Ovary (tissue), 7 donors: ENCODE measurements at regions not wholly inside any gene's neighbourhood (a gene's known extent, or its start where the extent isn't known, plus 50 kb on each side); places are given as distances from the start of the nearest gene placed in this dataset. TPM values are rescaled to one million over a fixed set of nuclear protein-coding genes. Genes with fewer than 3 reads are reported as not detected.

ENCODE experiments used
- DNase-seq, 5 donors: peaks; one replicate each; pipeline ENCODE4 v3.0.0-alpha.2; 2019 to 2020
- H3K27ac ChIP-seq, 2 donors: fragments of 200-600 bp; one replicate each; pipeline versions ENCODE4 v1.5.1 to v1.8.0; 2019 to 2022
- H3K27me3 ChIP-seq: fragments of 200-600 bp; one replicate; pipeline ENCODE4 v1.8.0; 2022
- H3K36me3 ChIP-seq: fragments of 200-600 bp; sonication (generic); one replicate; pipeline ENCODE4 v1.5.1; 2019
- H3K4me1 ChIP-seq: one replicate; pipeline ENCODE4 v1.8.1; 2013; ENCODE audit warnings: mild to moderate bottlenecking, moderate library complexity; ENCODE audit not compliant: insufficient read depth
- H3K4me3 ChIP-seq: fragments of 200-600 bp; sonication (generic); one replicate; pipeline ENCODE4 v1.5.1; 2017
- H3K9me3 ChIP-seq, 2 donors: fragments of 200-600 bp in 1 of 2; sonication (generic) in 1 of 2; one replicate each; pipeline versions ENCODE4 v1.5.1 to v1.8.1; 2013 to 2019; ENCODE audit warnings: mild to moderate bottlenecking in 1 of 2, moderate library complexity in 1 of 2
- CTCF ChIP-seq, 3 donors: fragments of 450-650 bp in 2 of 3; fragments of 200-600 bp in 1 of 3; IDR thresholded peaks; one replicate each; pipeline versions ENCODE4 v1.5.1 to v1.8.0; 2016 to 2022; ENCODE audit warnings: antibody characterized with exemption in 3 of 3, mild to moderate bottlenecking in 1 of 3
- EP300 ChIP-seq: sonication (generic); formaldehyde crosslinking; IDR thresholded peaks from one replicate; pipeline ENCODE4 v1.6.1; 2017; ENCODE audit warnings: antibody characterized with exemption
- POLR2A ChIP-seq: fragments of 450-650 bp; IDR thresholded peaks from one replicate; pipeline ENCODE4 v1.6.1; 2017; ENCODE audit warnings: antibody characterized with exemption, mild to moderate bottlenecking, moderate library complexity
- WGBS, 3 donors: extraction: QIAGEN DNeasy Blood & Tissue Kit in 1 of 3; methylation state at CpG; one replicate each; pipeline versions ENCODE4 v1.1.5 to v1.1.7; 2013 to 2017; 5-methylcytosine and 5-hydroxymethylcytosine counted together
- intact Hi-C, 4 donors: fragments of 100-400 bp; cut with DNase I; formaldehyde crosslinking; loops; one replicate each; pipeline versions ENCODE4 v1.11.0 to v1.15.1; 2022 to 2023
- small RNA-seq: library from RNA; depleted of rRNA; stranded (forward); fragments of <200 nt; gene quantifications from one replicate; pipeline ENCODE3, GENCODE V24; 2016
- donor health status: DM: no; HTN: no; CAD: no; lungs with moderate emphysema.
- donor health status: DM: no; HTN: no; CAD: no.
- donor health status: Bipolar disorder and iron deficiency.
- donor health status: DM: no; HTN: no; CAD: no.
- donor health status: DM: yes; HTN: yes; CAD: no.

DNA sequence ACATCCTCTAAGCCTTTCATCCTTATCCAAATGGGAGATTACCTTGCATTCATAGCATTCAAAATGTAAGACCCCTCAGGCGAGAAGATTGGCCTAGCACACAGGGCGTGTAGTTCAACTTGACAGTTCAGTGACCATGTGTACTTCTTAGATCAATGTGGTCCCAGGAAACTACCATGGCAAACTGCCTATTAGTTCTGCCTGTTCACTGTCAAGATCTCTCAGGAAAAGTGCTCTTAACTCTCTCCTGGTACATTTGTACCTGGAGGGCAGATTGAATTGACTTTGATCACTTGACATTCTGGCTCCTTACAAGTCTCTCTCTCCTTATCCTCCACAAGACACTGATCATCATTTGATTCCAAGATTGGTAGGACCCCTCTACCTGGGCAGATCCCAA, 122.4 kb downstream of the CDC7 start:
- 48 to 76% (median 63%) methylated on average over 2 of the region's 2 CpGs for WGBS, 3 donors
- intact Hi-C loops, result no loop called here
- H3K4me1 ChIP-seq, result no peaks in the 10 kb centered on the region
- peak overlapping the region in 1 of 2 donors; percentile 0 for H3K27ac ChIP-seq
- H3K9me3 ChIP-seq, result no peaks in the 10 kb centered on the region
- H3K4me3 ChIP-seq, result no peak overlapping the region
- no peak for TF ChIP-seq EP300
- no peak for TF ChIP-seq POLR2A
- TF ChIP-seq CTCF (IDR thresholded peaks at IDR 0.05), result no peak
- no peaks in the 10 kb centered on the region for H3K27me3 ChIP-seq
- no peaks in the 10 kb centered on the region for H3K36me3 ChIP-seq
- DNase-seq, result peak in 1 of 5 donors; percentile 27

DNA sequence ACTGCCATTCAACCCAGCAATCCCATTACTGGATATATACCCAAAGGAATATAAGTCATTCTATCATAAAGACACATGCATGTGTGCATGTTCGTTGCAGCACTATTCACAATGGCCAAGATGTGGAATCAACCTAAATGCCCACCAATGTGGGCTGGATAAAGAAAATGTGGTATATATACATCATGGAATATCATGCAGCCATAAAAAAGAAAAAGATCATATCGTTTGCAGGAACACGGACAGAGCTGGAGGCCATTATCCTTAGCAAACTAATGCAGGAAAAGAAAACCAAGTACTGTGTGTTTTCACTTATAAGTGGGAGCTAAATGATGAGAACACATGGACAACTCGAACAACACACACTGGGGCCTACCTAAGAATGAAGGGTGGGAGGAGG, 123.7 kb downstream of the CDC7 start:
- Histone ChIP-seq H3K36me3 (no peaks in the 10 kb centered on the region), H3K27ac (no peak overlapping the region), H3K4me3 (no peak overlapping the region), H3K9me3 (no peaks in the 10 kb centered on the region), H3K27me3 (no peaks in the 10 kb centered on the region), H3K4me1 (no peaks in the 10 kb centered on the region)
- DNase-seq, result no peak
- TF ChIP-seq CTCF (IDR thresholded peaks at IDR 0.05) (no peak), EP300 (no peak), POLR2A (no peak)
- intact Hi-C loops, result no loop called here
- WGBS, 3 donors, result 97 to 99% (median 99%) methylated on average over 4 of the region's 4 CpGs

Small RNAs in the stretch of these regions (small RNA-seq; reads per million reads assigned to genes)
- not detected for gene AL714022.1
